Keratinocyte (primary cell): ENCODE measurements at regions not wholly inside any gene's neighbourhood (a gene's known extent, or its start where the extent isn't known, plus 50 kb on each side); places are given as distances from the start of the nearest gene placed in this dataset.

Source experiments
- DNase-seq: peaks from one replicate; pipeline ENCODE4 v3.0.0-alpha.2; 2011; ENCODE audit warnings: low read depth, missing footprints, low spot score
- FAIRE-seq: peaks from 2 replicates; lab custom pipeline; 2011; peaks lifted over from hg19 to GRCh38; lab: Jason Lieb, UNC
- H2AFZ ChIP-seq: 2 replicates; pipeline ENCODE4 v1.6.0; 2012; ENCODE audit warnings: low read length, control low read depth, inconsistent platforms; ENCODE audit not compliant: control insufficient read depth
- H3K27ac ChIP-seq: 2 replicates; pipeline ENCODE4 v1.5.1; 2011; ENCODE audit warnings: low read length; ENCODE audit not compliant: control insufficient read depth, insufficient read depth
- H3K27me3 ChIP-seq: 3 replicates; pipeline ENCODE4 v1.6.0; 2011; ENCODE audit warnings: low read length; ENCODE audit not compliant: control insufficient read depth, insufficient read depth; ENCODE audit errors: extremely low read depth
- H3K36me3 ChIP-seq, 2 experiments: 2 replicates in 1 of 2; 3 replicates in 1 of 2; pipeline ENCODE4 v1.5.1; 2011; ENCODE audit warnings: low read length in 2 of 2, mild to moderate bottlenecking in 1 of 2; ENCODE audit not compliant: control insufficient read depth in 2 of 2, insufficient read depth in 2 of 2; ENCODE audit errors: extremely low read depth in 1 of 2
- H3K4me1 ChIP-seq: 3 replicates; pipeline ENCODE4 v1.5.1; 2011; ENCODE audit warnings: low read length; ENCODE audit not compliant: control insufficient read depth, insufficient read depth; ENCODE audit errors: extremely low read depth
- H3K4me2 ChIP-seq: 3 replicates; pipeline ENCODE4 v1.6.0; 2011; ENCODE audit warnings: low read depth, low read length; ENCODE audit not compliant: control insufficient read depth, insufficient read depth; ENCODE audit errors: extremely low read depth
- H3K4me3 ChIP-seq, 3 experiments: fragments of 200-600 bp in 1 of 3; sonication (generic) in 1 of 3; 2 replicates in 2 of 3; 3 replicates in 1 of 3; pipeline ENCODE4 v1.5.1; 2011 to 2016; ENCODE audit warnings: low read length in 3 of 3, mild to moderate bottlenecking in 3 of 3, control low read depth in 2 of 3, inconsistent platforms in 1 of 3, low read depth in 1 of 3, mixed read lengths in 1 of 3, mixed run types in 1 of 3, moderate library complexity in 1 of 3; ENCODE audit not compliant: control insufficient read depth in 2 of 3, insufficient read depth in 2 of 3; ENCODE audit errors: extremely low read depth in 1 of 3
- H3K79me2 ChIP-seq: 2 replicates; pipeline ENCODE4 v1.6.0; 2012; ENCODE audit warnings: low read length; ENCODE audit not compliant: control insufficient read depth, insufficient read depth
- H3K9ac ChIP-seq: 3 replicates; pipeline ENCODE4 v1.6.0; 2011; ENCODE audit warnings: low read length; ENCODE audit not compliant: control insufficient read depth, insufficient read depth; ENCODE audit errors: extremely low read depth
- H3K9me1 ChIP-seq: 3 replicates; pipeline ENCODE4 v1.6.0; 2011; ENCODE audit warnings: low read length; ENCODE audit not compliant: control insufficient read depth, insufficient read depth; ENCODE audit errors: extremely low read depth
- H3K9me3 ChIP-seq: 2 replicates; pipeline ENCODE4 v1.5.1; 2012; ENCODE audit warnings: low read depth, low read length; ENCODE audit not compliant: control insufficient read depth
- H4K20me1 ChIP-seq: 3 replicates; pipeline ENCODE4 v1.6.0; 2011; ENCODE audit warnings: low read length; ENCODE audit not compliant: control insufficient read depth, insufficient read depth; ENCODE audit errors: extremely low read depth
- CTCF ChIP-seq, 3 experiments: IDR thresholded peaks in 1 of 3; conservative IDR thresholded peaks in 1 of 3; optimal IDR thresholded peaks in 1 of 3; 2 replicates in 2 of 3; 3 replicates in 1 of 3; pipeline versions ENCODE3 to v1.5.1; 2011; ENCODE audit warnings: low read length in 3 of 3, mild to moderate bottlenecking in 3 of 3, moderate library complexity in 2 of 3, control low read depth in 1 of 3, inconsistent platforms in 1 of 3; ENCODE audit not compliant: insufficient read depth in 2 of 3; ENCODE audit errors: extremely low read depth in 1 of 3
- EZH2 ChIP-seq: IDR thresholded peaks from one replicate; pipeline ENCODE4 v1.6.1; 2012; ENCODE audit warnings: inconsistent platforms, mild to moderate bottlenecking, low read length, moderate library complexity
- dilution Hi-C: fragments of 300-500 bp; cut with MboI; formaldehyde crosslinking; loops from one replicate; pipeline ENCODE4 v1.7.0; 2020; ENCODE audit warnings: low sequenced_read_pairs; ENCODE audit not compliant: extremely low pct_ligation_motif_present

- Histone ChIP-seq H3K27ac (no peak overlapping the region), H3K9me1 (no peaks in the 10 kb centered on the region), H4K20me1 (no peaks in the 10 kb centered on the region), H3K27me3 (no peaks in the 10 kb centered on the region), H3K36me3 (no peaks in the 10 kb centered on the region), H3K4me1 (peaks cover 16% of the 10 kb centered on the region), H3K9ac (no peak overlapping the region), H3K4me3 (no peak overlapping the region), H2AFZ (peak overlapping the region; percentile 25), H3K9me3 (no peaks in the 10 kb centered on the region), H3K4me2 (no peak overlapping the region), H3K79me2 (no peaks in the 10 kb centered on the region)
- DNase-seq, result no peak
- no peak for FAIRE-seq
- dilution Hi-C loops, result no loop called here
- no peak for TF ChIP-seq CTCF (optimal IDR thresholded peaks at IDR 0.05 in 1 of 3, IDR thresholded peaks at IDR 0.05 in 1 of 3, conservative IDR thresholded peaks at IDR 0.05 in 1 of 3; ENCODE audit: extremely low read depth in 1 of 3, insufficient read depth in 2 of 3, low read length in 3 of 3)
- no peak for TF ChIP-seq EZH2
These were observed 490.9 kb downstream of the KLF5 start for GRCh38 chr13:73549717-73550116.

- dilution Hi-C loops, result no loop called here
- no peaks in the 10 kb centered on the region for H3K27me3 ChIP-seq
- DNase-seq, result no peak
- peaks cover 16% of the 10 kb centered on the region for H3K4me1 ChIP-seq
- no peaks in the 10 kb centered on the region for H3K9me3 ChIP-seq
- no peak overlapping the region for H3K4me3 ChIP-seq
- no peak overlapping the region for H3K9ac ChIP-seq
- TF ChIP-seq EZH2 (no peak), CTCF (optimal IDR thresholded peaks at IDR 0.05 in 1 of 3, IDR thresholded peaks at IDR 0.05 in 1 of 3, conservative IDR thresholded peaks at IDR 0.05 in 1 of 3; ENCODE audit: extremely low read depth in 1 of 3, insufficient read depth in 2 of 3, low read length in 3 of 3) (no peak)
- FAIRE-seq, result no peak
- no peak overlapping the region for H3K4me2 ChIP-seq
- H4K20me1 ChIP-seq, result no peaks in the 10 kb centered on the region
- H3K9me1 ChIP-seq, result no peaks in the 10 kb centered on the region
- no peaks in the 10 kb centered on the region for H3K79me2 ChIP-seq
- H2AFZ ChIP-seq, result no peak overlapping the region
- no peaks in the 10 kb centered on the region for H3K36me3 ChIP-seq
- H3K27ac ChIP-seq, result no peak overlapping the region
These were observed 489.6 kb downstream of the KLF5 start for GRCh38 chr13:73548449-73548848.
